AG10803 (cell line): ENCODE measurements at regions not wholly inside any gene's neighbourhood (a gene's known extent, or its start where the extent isn't known, plus 50 kb on each side); places are given as distances from the start of the nearest gene placed in this dataset.

Experiments
- DNase-seq: peaks from one replicate; pipeline ENCODE4 v3.0.0; 2010; ENCODE audit warnings: low read depth
- H3K4me3 ChIP-seq: 2 replicates; pipeline ENCODE4 v1.5.1; 2011; ENCODE audit warnings: mild to moderate bottlenecking, low read length, control low read depth
- TF ChIP-seq, protein P1 (sequence below): conservative IDR thresholded peaks from 2 replicates; pipeline ENCODE4 v1.5.1; 2011; ENCODE audit warnings: mild to moderate bottlenecking, low read length, control low read depth, inconsistent platforms

DNA sequence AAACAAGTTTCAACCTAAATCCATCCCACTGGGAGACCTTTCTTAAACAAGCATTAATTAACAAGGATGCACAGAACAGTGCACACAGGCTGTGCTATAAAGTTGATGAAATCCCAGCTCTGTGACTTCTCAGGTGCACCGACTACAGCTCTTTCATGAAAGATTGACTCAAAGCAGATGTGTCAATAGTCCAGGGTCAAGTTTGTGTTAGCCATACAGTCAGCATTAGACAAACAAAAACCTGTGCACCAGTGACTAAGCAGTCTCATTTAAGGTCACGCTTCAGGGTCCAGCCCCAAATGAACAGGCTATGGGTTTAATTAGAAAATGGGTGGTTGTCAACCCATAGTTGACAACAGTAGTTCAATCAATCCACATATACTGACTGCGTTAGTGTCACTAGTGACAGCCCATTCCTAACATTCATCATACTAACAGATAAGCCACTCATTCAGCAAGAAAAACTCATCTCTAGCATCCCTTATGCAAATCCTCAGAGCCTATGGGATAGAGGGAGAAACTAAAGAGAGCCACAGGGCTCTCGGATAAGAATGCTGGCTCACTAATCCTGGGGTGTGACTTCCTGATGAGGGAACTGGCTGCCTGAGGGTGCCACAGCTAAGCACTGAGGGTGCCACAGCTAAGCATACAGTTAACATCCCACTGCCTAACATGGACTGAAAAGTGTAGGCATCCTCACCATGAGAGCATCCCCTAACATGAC lies 84.1 kb downstream of the WNT5A start:
- TF ChIP-seq, protein P1, sequence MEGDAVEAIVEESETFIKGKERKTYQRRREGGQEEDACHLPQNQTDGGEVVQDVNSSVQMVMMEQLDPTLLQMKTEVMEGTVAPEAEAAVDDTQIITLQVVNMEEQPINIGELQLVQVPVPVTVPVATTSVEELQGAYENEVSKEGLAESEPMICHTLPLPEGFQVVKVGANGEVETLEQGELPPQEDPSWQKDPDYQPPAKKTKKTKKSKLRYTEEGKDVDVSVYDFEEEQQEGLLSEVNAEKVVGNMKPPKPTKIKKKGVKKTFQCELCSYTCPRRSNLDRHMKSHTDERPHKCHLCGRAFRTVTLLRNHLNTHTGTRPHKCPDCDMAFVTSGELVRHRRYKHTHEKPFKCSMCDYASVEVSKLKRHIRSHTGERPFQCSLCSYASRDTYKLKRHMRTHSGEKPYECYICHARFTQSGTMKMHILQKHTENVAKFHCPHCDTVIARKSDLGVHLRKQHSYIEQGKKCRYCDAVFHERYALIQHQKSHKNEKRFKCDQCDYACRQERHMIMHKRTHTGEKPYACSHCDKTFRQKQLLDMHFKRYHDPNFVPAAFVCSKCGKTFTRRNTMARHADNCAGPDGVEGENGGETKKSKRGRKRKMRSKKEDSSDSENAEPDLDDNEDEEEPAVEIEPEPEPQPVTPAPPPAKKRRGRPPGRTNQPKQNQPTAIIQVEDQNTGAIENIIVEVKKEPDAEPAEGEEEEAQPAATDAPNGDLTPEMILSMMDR = no peak
- no peak for DNase-seq
- no peak overlapping the region for H3K4me3 ChIP-seq

DNA sequence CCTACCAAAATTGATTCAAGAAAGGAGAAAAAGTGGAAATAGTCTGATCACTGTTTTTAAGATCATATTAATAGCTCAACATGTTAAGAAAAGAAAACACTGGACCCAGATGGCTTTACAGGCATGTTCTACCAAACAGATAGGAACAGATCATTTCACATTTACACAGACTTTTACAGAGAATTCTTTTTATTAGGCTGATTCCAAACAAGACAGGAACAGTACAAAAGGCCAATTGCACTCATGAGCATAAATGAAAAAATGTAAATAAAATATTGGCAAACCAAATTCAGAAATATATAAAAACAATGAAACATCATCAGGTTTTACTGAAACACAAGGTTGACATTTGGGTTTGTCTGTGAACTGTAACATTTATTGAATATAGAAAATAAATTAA lies 106.5 kb downstream of the WNT5A start:
- TF ChIP-seq, protein P1 = no peak

DNA sequence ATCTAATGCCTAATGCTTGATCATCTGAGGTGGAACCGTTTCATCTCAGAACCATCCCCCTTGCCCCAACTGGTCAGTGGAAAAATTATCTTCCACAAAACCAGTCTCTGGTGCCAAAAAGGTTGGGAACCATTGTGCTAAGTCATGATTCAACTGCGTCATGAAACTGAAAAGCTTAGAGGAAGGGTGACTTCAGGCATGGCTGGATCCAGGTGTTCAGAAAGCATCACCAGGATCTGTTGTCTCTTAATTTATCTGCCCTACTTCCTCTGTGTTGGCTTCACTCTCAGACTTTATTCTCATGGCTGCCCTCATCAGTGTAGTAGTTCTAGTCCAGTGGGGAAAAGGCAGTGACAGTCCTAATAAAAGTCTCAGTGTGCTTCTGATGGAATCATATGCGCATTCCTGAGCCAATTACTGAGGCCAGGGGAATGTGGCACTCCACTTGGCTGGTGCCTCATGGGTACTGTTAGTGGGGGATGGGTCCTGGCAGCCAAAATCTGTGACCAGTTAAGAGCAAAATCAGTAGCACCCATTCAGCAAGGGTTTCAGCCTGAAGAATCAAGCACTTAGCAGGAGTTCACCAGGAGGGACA lies 110.3 kb downstream of the WNT5A start:
- H3K4me3 ChIP-seq = no peak overlapping the region
- no peak for DNase-seq
- TF ChIP-seq, protein P1 = no peak

More for the DNA sequence above, 106.5 kb downstream of the WNT5A start:
- no peak for DNase-seq
- no peak overlapping the region for H3K4me3 ChIP-seq

DNA sequence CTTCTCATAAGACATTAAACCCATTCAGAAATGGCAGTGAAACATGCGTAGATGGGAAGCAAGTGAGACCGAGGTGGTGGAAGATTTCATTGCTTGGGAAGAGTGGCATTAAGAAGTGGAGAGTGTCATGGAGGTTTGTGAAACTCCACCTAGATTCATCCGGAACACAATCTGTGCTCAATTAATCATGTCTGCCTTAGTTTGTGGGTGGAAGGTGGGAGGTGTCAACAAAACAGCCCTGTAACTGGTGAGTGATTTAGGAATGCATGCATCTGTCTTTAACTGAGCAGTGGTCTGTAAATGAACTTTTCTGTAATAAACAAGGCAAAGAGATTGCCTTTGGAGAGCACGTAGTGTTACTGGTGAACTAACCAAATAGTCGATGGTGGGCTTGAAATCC lies 113.7 kb downstream of the WNT5A start:
- TF ChIP-seq, protein P1 = no peak
- H3K4me3 ChIP-seq = no peak overlapping the region
- no peak for DNase-seq

DNA sequence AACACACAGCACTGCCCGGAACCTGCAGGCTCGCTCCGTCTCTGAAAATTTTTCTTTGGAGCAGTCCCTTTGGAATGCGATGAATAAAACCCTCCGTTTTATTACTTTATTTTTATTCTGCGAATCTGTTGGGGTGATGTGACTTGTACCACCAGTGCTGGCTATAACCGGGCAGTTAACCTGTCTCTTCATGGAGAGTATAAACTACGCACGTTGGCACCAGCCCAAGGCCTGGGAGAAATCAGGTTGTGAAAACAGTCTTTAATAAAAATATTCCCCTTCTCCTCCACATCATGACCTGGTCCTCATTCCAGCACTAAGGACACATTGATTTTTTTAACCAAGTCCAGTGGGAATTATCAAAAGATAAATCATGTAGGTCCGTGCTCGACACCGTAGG lies 116.8 kb downstream of the WNT5A start:
- no peak overlapping the region for H3K4me3 ChIP-seq
- no peak for DNase-seq
- TF ChIP-seq, protein P1 = no peak

DNA sequence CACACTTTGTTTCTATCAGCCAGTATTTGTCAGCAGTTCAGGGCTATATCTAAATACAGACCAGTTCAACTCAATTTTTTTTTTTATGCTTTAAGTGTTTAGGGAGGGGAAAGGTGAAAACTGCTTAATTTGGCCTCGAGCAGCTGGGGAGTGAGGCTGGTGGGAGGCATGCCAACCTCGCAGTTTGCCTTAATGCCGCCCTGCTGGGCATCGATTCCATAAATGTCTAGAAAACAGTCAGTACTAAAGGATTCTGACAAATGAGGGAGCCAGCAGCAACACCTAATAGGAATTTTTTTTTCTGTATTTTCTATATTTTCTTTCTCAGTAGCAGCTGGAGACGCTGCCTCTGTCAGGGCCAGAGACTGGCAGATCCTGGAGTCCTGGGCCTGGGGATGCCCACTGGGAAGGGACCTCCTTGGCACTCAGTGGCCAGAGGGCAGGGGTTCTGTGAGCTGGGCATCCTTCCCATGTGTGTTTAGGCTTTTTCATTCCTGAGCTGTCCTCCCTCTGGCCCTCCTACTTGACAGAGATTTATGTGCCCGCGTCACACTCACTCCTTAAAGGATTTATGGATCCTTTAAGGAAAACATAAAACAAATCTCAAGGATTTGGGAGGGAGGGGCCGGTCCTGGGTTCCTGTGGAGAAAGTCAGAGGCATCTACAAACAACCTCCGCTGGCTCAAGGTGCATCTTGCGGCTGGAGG lies 117.8 kb downstream of the WNT5A start:
- no peak for DNase-seq
- TF ChIP-seq, protein P1 = no peak
- H3K4me3 ChIP-seq = no peak overlapping the region
